NCI-H2081 treated with DMSO at 0.1 percent for 48 hours (cell line): ENCODE measurements at regions not wholly inside any gene's neighbourhood (a gene's known extent, or its start where the extent isn't known, plus 50 kb on each side); places are given as distances from the start of the nearest gene placed in this dataset.

Experiments
- DNase-seq: peaks from one replicate; lab custom pipeline; 2025; lab: John Stamatoyannopoulos, UW

DNA sequence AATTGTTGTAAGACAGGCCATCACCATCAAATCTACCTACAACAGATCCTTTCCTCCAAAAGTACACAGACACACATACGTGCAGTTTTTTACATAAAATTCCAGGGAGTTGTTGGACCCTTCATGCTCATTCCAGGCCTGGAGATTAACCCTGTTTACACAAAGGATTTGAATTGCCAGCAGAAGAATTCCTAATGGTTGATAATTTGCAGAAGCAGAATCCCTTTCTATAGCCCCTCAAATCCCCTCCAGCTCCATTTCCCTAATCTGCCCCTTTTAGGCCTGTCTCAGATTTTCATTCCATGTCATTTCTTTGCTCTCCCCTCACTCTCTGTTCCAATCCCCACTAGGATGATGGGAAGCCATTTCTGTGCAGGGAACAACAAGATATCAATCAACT, 102.9 kb upstream of the TOX3 start:
- DNase-seq, result no peak

GRCh38 chr16:52647588-52647987, 100.6 kb upstream of the TOX3 start:
- no peak for DNase-seq

DNA sequence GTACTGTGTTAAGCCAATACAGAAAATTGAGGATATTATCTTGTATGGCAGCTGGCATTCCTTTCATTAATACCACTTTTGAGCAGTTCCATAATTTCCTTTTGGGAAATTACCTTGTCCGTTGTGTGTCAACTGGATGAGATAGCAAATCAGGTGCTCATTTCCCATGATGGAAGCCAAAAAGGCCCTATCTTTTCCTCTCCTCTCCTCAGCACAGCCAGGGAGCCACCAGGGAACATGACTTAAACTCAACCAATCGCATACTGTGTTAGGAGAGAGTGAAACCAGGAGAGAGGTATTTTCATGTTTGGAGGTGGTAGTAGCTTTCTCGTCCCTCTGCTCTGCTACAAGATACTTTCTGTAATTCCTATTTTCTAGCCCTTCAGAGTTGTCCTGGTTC, 96.1 kb upstream of the TOX3 start:
- no peak for DNase-seq

DNA sequence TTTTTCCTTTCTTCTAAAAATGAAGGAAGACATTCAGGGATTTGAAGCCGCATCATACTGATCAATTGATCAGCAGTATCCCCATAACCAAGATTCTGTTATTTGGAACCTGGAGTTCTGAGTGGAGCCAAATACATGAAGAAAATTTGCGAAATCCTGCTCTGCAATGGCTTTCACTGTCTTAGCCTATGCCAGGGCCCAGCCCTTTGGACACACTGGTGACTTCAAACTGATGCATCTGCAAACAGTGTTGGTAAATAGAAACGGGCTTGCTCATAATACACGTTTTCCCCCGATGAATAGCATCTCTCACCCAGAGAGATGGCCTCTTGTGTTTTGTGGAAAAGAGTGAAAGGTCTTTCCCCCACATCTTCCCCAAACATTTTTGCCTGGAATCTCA, 87.6 kb upstream of the TOX3 start:
- no peak for DNase-seq

GRCh38 chr16:52634104-52634503, 87.2 kb upstream of the TOX3 start:
- DNase-seq, result no peak

GRCh38 chr16:52633230-52633629, 86.3 kb upstream of the TOX3 start:
- DNase-seq, result no peak

GRCh38 chr16:52631711-52632110, 84.8 kb upstream of the TOX3 start:
- DNase-seq, result no peak

DNA sequence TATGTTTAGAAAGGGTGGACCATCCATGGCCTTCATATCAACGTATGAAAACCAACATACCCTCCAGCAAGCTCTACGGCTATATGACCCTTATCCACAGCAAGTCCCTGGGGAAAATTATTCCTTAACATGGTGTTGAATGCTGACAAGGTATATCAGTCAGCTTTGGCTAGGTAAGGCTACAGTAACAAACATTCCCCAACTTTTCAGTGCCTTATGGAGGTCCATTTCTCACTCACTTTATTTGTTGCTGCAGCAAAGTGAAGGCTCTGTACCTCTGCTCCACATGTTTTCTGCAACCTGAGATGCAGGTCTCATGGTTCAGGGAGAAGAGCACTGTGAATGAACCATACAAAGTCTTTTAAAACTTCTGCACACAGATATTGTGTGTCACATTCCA, 83.8 kb upstream of the TOX3 start:
- DNase-seq, result no peak

- no peak for DNase-seq
Observed at GRCh38 chr16:52629296-52629695, 82.4 kb upstream of the TOX3 start.

DNA sequence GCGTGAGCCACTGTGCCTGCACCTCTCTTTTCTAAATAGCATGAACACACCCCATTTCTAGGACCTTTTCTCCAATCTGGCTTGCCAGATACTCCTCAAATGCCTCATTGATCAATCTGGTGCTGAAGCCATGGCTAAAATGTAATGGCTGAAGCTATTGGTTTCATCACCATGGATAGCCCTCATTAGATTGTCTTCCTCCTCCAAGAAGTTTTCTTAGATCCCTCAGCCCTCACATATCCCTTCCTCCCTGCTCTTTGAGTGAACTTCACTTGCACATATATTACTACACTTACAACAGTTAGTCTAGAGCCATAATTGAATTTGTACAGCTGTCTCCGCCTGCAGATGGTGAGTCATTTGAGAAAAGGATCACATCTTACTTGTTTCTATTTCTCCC, 77.9 kb upstream of the TOX3 start:
- DNase-seq, result no peak

GRCh38 chr16:52621651-52622050, 74.7 kb upstream of the TOX3 start:
- no peak for DNase-seq

GRCh38 chr16:52618753-52619497, 72.0 kb upstream of the TOX3 start:
- no peak for DNase-seq

DNA sequence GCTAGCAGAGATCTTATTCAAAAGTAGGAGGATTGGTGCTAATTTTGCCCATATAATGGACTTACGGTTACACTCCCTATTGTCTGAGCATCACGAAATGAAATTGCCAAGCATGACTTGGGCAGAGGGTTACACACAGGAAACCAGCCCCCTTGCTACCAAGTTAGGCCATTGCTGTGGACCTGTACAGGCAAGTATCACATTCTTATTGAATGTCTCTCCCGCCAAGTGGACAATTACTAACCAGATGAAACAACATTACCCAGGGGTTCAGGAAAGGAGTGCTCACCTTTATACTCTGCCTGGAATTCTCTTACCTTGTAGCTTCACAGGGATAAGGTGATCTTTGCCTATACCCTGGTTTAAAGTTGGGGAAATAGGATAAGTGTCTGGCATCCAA, 70.6 kb upstream of the TOX3 start:
- no peak for DNase-seq

DNA sequence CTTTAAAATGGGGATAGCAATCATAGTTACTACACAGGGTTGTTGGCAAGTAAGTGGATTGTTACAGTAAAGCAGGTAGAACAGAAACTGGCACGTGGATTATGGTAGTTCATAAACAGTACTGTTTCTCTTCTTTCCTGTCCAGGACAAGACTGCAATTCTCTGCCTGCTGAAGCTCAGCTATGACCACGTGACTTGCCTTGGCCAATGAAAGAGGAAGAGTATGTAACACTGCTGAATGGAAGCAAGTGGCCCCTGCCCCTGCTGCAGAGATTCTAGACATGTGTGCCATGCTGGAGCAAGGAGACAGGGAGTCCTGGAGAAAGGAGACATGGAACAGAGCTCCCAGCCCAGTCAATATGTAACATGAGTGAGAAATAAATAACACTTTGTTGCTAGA, 66.6 kb upstream of the TOX3 start:
- no peak for DNase-seq

DNA sequence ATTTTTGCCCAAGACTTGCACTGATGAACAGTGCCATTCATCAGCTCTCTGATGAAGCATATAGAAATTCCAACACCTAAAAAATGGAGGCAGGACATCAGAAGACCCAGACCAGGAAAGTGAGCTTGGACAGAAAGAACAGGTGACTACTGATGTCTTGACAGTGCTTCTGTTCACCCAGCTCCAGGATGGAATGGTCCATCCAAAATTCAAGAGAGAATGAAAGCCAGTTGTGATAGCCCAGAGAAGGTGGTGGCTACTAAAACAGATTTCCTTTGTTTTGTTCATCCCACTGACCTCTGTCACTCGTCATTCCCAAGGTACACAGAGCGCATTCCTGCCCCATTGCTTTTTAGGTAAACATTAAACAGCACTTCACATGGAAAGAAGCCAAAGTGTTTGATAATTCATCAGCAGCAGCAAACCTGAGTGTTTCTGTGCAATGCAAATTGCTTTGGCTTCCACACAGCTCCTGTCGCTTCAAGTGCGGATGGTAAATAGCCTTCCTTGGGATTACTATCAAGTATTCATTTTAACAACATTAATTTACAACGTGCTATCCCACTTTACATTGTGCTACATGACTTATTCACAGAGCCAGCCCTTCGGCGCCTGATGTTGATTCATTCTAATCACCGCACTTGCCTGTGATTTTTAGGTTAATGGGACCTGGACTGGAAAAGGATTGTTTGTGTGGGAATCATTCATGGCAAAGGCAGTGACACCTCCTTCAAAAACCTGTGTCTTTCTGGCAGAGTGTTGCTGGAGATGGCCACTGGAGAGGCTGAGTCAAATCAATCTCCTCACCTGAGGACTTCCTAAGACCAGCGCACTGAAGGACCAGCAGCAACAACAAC, 65.1 kb upstream of the TOX3 start:
- DNase-seq, result no peak

GRCh38 chr16:52603015-52603414, 56.1 kb upstream of the TOX3 start:
- DNase-seq, result no peak

DNA sequence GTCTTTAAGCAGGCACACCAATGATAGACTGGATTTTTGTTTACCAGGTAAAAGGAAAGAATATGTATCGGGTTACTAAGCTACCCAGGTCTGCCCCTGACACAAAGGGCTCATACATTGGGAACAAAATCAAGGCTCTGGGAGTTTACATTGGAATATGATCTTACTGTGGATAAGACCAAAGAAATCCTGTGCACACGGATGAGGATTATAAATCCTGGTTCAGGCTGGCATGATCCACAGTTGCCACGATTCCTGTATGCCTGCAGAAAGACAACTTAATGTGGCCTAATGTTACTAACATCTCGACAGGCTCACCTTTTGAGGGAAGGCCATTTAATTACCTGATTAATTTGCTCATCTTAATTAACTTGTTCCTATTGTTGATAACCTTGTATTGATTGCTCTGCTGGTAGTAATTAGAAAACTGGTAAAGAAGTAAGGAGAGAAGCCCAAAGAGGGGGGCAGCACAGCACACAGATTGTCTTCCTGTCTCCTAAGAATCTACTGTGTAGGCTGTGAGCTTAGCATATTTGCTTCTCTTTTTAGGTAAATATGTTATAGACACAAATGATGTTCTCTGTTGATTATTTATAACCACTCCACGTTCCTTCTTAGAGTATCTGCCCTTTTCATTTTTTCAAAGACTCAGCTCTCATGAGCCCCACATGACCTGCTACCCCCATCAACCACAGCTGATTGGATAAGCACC, 51.0 kb upstream of the TOX3 start:
- DNase-seq, result peak; percentile 53

DNA sequence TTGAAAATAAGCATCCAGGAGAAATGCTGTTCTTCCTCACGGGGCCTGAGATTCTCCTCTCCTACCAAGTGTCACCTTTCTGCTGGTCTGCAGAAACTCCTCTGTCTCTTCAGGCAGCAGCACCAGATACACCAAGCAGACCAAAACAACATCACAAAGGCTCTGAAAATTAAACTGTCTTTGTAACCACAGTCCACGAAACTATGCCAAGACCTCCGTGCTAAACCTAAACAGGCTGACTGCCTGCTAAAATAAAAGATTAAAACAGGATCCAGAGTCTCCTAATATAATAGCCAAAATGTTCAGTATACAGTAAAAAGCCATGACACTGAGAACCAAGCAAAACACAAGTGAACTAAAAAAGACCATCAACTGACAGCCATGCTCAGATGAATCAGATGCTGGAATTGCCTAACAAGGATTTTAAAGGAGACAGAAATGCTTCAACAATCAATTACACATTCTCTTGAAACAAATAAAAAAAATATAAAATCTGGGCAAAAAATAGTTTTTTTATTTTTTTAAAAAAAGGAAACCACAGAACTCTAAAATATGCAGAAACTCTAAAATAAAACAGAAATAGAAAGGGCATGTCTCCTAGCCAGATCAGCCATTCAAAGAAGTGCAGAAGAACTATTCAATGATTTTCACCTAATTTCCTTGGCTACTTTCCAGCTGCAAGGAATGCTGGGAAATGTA, 50.3 kb upstream of the TOX3 start:
- no peak for DNase-seq
